ENCODE measurements at regions not wholly inside any gene's neighbourhood (a gene's known extent, or its start where the extent isn't known, plus 50 kb on each side); places are given as distances from the start of the nearest gene placed in this dataset.
A peak's percentile ranks its signal among the peaks of the same experiment; 100 is the strongest.

- DNase-seq = no peak
Observed at GRCh38 chr12:4133636-4134447, 139.7 kb upstream of the CCND2 start.

GRCh38 chr12:4133029-4133428 is 140.5 kb upstream of the CCND2 start:
- no peak for DNase-seq

GRCh38 chr12:4121506-4122020 is 152.0 kb upstream of the CCND2 start:
- no peak for DNase-seq

GRCh38 chr12:4120316-4120917 is 153.1 kb upstream of the CCND2 start:
- DNase-seq = no peak

- no peak for DNase-seq
Observed at GRCh38 chr12:4119157-4119761, 154.3 kb upstream of the CCND2 start.

- DNase-seq = no peak
Observed at GRCh38 chr12:4118601-4119156, 154.9 kb upstream of the CCND2 start.

GRCh38 chr12:4118017-4118510 is 155.5 kb upstream of the CCND2 start:
- DNase-seq = peak; percentile 58

- DNase-seq = no peak
Observed at GRCh38 chr12:4117386-4118016, 156.1 kb upstream of the CCND2 start.

- DNase-seq = no peak
Observed at GRCh38 chr12:4116251-4117111, 157.1 kb upstream of the CCND2 start.

- no peak for DNase-seq
Observed at GRCh38 chr12:4115570-4115969, 158.0 kb upstream of the CCND2 start.

- no peak for DNase-seq
Observed at GRCh38 chr12:4114986-4115385, 158.6 kb upstream of the CCND2 start.

- no peak for DNase-seq
Observed at GRCh38 chr12:4112734-4113325, 160.7 kb upstream of the CCND2 start.

- no peak for DNase-seq
Observed at GRCh38 chr12:4112290-4112689, 161.3 kb upstream of the CCND2 start.

GRCh38 chr12:4111010-4111409 is 162.6 kb upstream of the CCND2 start:
- DNase-seq = no peak

- DNase-seq = no peak
Observed at GRCh38 chr12:4109826-4110225, 163.7 kb upstream of the CCND2 start.

GRCh38 chr12:4108803-4109345 is 164.7 kb upstream of the CCND2 start:
- DNase-seq = no peak

GRCh38 chr12:4107911-4108697 is 165.5 kb upstream of the CCND2 start:
- DNase-seq = no peak

- peak; percentile 95 for DNase-seq
Observed at GRCh38 chr12:4107436-4107878, 166.1 kb upstream of the CCND2 start.

GRCh38 chr12:4106621-4107020 is 166.9 kb upstream of the CCND2 start:
- no peak for DNase-seq

- no peak for DNase-seq
Observed at GRCh38 chr12:4104722-4105244, 168.8 kb upstream of the CCND2 start.
